ENCODE measurements at regions not wholly inside any gene's neighbourhood (a gene's known extent, or its start where the extent isn't known, plus 50 kb on each side); places are given as distances from the start of the nearest gene placed in this dataset.
"Not testable (repeated sequence)": the region's sequence is repeated elsewhere in the genome, so short reads cannot be mapped to it uniquely, and the experiment has no call there.

- no peak for DNase-seq (ENCODE audit: low spot score)
- intact Hi-C loops (cut with DNase I), result no loop called here
These were observed 287.1 kb upstream of the SGK1 start for GRCh38 chr6:134605034-134605433.

GRCh38 chr6:134604014-134604676, 286.2 kb upstream of the SGK1 start:
- DNase-seq (ENCODE audit: low spot score), result no peak
- intact Hi-C loops (cut with DNase I), result no loop called here

GRCh38 chr6:134603561-134603960, 285.6 kb upstream of the SGK1 start:
- intact Hi-C loops (cut with DNase I), result no loop called here
- DNase-seq (ENCODE audit: low spot score), result no peak

- intact Hi-C loops (cut with DNase I), result no loop called here
These were observed 284.2 kb upstream of the SGK1 start for GRCh38 chr6:134602123-134602522.

GRCh38 chr6:134600671-134601070, 282.8 kb upstream of the SGK1 start:
- intact Hi-C loops (cut with DNase I), result no loop called here
- no peak for DNase-seq (ENCODE audit: low spot score)

More at GRCh38 chr6:134602123-134602522, 284.2 kb upstream of the SGK1 start:
- DNase-seq (ENCODE audit: low spot score), result no peak

- intact Hi-C loops (cut with DNase I), result no loop called here
These were observed 281.2 kb upstream of the SGK1 start for GRCh38 chr6:134599079-134599478.

GRCh38 chr6:134596191-134596590, 278.3 kb upstream of the SGK1 start:
- no peak for DNase-seq (ENCODE audit: low spot score)
- intact Hi-C loops (cut with DNase I), result no loop called here

More at GRCh38 chr6:134599079-134599478, 281.2 kb upstream of the SGK1 start:
- no peak for DNase-seq (ENCODE audit: low spot score)

GRCh38 chr6:134594881-134595280, 277.0 kb upstream of the SGK1 start:
- DNase-seq (ENCODE audit: low spot score), result no peak
- intact Hi-C loops (cut with DNase I), result no loop called here

GRCh38 chr6:134593887-134594286, 276.0 kb upstream of the SGK1 start:
- DNase-seq (ENCODE audit: low spot score), result no peak
- intact Hi-C loops (cut with DNase I), result no loop called here

- no peak for DNase-seq (ENCODE audit: low spot score)
- intact Hi-C loops (cut with DNase I), result no loop called here
These were observed 275.5 kb upstream of the SGK1 start for GRCh38 chr6:134593442-134593841.

GRCh38 chr6:134593024-134593423, 275.1 kb upstream of the SGK1 start:
- DNase-seq (ENCODE audit: low spot score), result no peak
- intact Hi-C loops (cut with DNase I), result no loop called here

- intact Hi-C loops (cut with DNase I), result no loop called here
- no peak for DNase-seq (ENCODE audit: low spot score)
These were observed 272.5 kb upstream of the SGK1 start for GRCh38 chr6:134590449-134590848.

GRCh38 chr6:134590004-134590403, 272.1 kb upstream of the SGK1 start:
- DNase-seq (ENCODE audit: low spot score), result no peak
- intact Hi-C loops (cut with DNase I), result no loop called here

GRCh38 chr6:134589512-134589911, 271.6 kb upstream of the SGK1 start:
- no peak for DNase-seq (ENCODE audit: low spot score)
- intact Hi-C loops (cut with DNase I), result no loop called here

- no peak for DNase-seq (ENCODE audit: low spot score)
These were observed 270.4 kb upstream of the SGK1 start for GRCh38 chr6:134588267-134588666.

GRCh38 chr6:134585517-134585873, 267.6 kb upstream of the SGK1 start:
- intact Hi-C loops (cut with DNase I), result no loop called here
- DNase-seq (ENCODE audit: low spot score), result no peak

More at GRCh38 chr6:134588267-134588666, 270.4 kb upstream of the SGK1 start:
- intact Hi-C loops (cut with DNase I), result no loop called here

GRCh38 chr6:134584847-134585516, 267.1 kb upstream of the SGK1 start:
- no peak for DNase-seq (ENCODE audit: low spot score)
- intact Hi-C loops (cut with DNase I), result no loop called here

- DNase-seq (ENCODE audit: low spot score), result no peak
- intact Hi-C loops (cut with DNase I), result no loop called here
These were observed 260.1 kb upstream of the SGK1 start for GRCh38 chr6:134577998-134578397.

GRCh38 chr6:134575221-134575620, 257.3 kb upstream of the SGK1 start:
- DNase-seq (ENCODE audit: low spot score), result no peak
- intact Hi-C loops (cut with DNase I), result no loop called here

GRCh38 chr6:134574491-134574890, 256.6 kb upstream of the SGK1 start:
- no peak for DNase-seq (ENCODE audit: low spot score)
- intact Hi-C loops (cut with DNase I), result no loop called here

GRCh38 chr6:134569996-134570395, 252.1 kb upstream of the SGK1 start:
- DNase-seq (ENCODE audit: low spot score); intact Hi-C loops (cut with DNase I): not testable (repeated sequence)
